H1 (cell line): ENCODE measurements at regions not wholly inside any gene's neighbourhood (a gene's known extent, or its start where the extent isn't known, plus 50 kb on each side); places are given as distances from the start of the nearest gene placed in this dataset.

Source experiments
- CBX8 ChIP-seq: fragments of 300-800, 300-1000 bp; sonication (generic); IDR thresholded peaks from 2 replicates; pipeline ENCODE4 v1.7.1; 2016; ENCODE audit warnings: low read depth, low read length, borderline replicate concordance
- SP1 ChIP-seq: IDR thresholded peaks from 2 replicates; pipeline ENCODE4 v1.6.1; 2011; ENCODE audit warnings: low read depth, low read length
- TF ChIP-seq, protein P1 (sequence below): IDR thresholded peaks from 2 replicates; pipeline ENCODE4 v1.6.1; 2011; ENCODE audit warnings: low read depth, mild to moderate bottlenecking, low read length; ENCODE audit not compliant: insufficient read depth

DNA sequence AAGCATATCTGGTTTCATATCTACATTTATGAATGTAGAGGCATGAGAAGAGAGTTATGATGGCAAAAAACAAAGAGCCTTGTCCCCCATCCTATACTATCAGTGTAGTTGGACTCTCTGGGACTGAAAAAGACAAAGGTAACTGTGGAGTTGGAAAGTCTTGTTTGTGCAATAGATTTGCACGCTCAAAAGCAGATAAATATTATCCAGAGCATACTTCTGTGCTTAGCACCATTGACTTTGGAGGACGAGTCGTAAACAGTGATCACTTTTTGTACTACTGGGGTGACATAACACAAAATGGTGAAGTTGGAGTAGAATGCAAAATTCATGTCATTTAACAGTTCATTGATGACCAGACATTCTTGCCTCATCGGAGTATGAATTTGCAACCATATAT lies 85.2 kb upstream of the EGFR start (continued):
- TF ChIP-seq, protein P1, sequence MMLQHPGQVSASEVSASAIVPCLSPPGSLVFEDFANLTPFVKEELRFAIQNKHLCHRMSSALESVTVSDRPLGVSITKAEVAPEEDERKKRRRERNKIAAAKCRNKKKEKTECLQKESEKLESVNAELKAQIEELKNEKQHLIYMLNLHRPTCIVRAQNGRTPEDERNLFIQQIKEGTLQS = no peak
- no peak for TF ChIP-seq CBX8
- TF ChIP-seq SP1 = no peak
